ENCODE measurements at regions not wholly inside any gene's neighbourhood (a gene's known extent, or its start where the extent isn't known, plus 50 kb on each side); places are given as distances from the start of the nearest gene placed in this dataset.
A peak's percentile ranks its signal among the peaks of the same experiment; 100 is the strongest.

- no peaks in the 10 kb centered on the region for H3K36me3 ChIP-seq (ENCODE audit: low read depth)
- H3K4me3 ChIP-seq (ENCODE audit: severe bottlenecking) = no peak overlapping the region
- peaks cover 40% of the 10 kb centered on the region for H3K4me1 ChIP-seq (ENCODE audit: insufficient read depth, poor library complexity, severe bottlenecking)
- no peak overlapping the region for H3K27ac ChIP-seq (ENCODE audit: poor library complexity, severe bottlenecking)
- ATAC-seq (ENCODE audit: low read depth) (no peak), DNase-seq (ENCODE audit: low spot score) (no peak)
- no peak for TF ChIP-seq CTCF (IDR thresholded peaks at IDR 0.05; ENCODE audit: poor library complexity, severe bottlenecking)
- H3K9me3 ChIP-seq (ENCODE audit: severe bottlenecking) = no peaks in the 10 kb centered on the region
- no peaks in the 10 kb centered on the region for H3K27me3 ChIP-seq (ENCODE audit: insufficient read depth, poor library complexity, severe bottlenecking)
Measured at GRCh38 chr4:128384091-128384520, 96.5 kb upstream of the PGRMC2 start.

DNA sequence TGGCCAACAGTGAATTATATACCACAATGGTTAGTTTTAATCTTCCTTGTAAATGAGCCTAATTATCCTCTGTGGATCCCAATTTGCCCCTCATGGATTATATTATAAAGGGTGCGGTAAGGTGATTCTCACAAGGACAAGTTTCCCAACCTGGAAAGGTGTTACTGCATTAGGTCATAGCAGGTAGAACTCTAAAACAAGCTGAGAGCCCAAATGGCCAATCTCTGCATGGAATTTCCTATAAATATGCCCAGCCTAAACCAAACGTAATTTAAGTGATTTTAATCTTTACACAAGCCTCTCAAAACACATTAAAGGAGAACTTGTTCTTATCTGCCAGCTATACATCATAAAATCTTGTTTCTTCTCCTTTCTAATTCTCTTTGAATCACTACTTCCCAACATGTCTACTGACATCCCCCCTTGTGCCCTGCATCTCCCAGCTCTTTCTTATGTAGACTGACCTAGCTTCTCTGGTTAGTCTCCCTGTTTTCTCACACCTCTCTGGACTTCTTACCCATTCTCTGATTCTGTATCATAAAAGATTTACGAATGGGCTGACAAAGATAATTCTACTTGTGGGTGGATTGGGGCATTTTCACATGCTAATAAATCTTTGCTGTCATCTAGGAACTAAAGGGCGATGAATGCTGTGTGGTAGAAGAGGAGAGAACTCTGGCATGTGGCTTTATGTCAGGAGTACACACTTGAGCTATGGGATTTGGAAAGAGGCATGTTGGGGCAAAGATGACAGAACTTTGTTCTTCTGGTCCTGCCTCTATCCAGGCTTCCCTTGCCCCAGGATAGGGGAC, 94.3 kb upstream of the PGRMC2 start:
- ATAC-seq (ENCODE audit: low read depth) (no peak), DNase-seq (ENCODE audit: low spot score) (no peak)
- Histone ChIP-seq H3K27me3 (ENCODE audit: insufficient read depth, poor library complexity, severe bottlenecking) (no peaks in the 10 kb centered on the region), H3K9me3 (ENCODE audit: severe bottlenecking) (no peaks in the 10 kb centered on the region), H3K4me3 (ENCODE audit: severe bottlenecking) (no peak overlapping the region), H3K27ac (ENCODE audit: poor library complexity, severe bottlenecking) (no peak overlapping the region), H3K36me3 (ENCODE audit: low read depth) (no peaks in the 10 kb centered on the region), H3K4me1 (ENCODE audit: insufficient read depth, poor library complexity, severe bottlenecking) (peaks cover 24% of the 10 kb centered on the region)
- TF ChIP-seq CTCF (IDR thresholded peaks at IDR 0.05; ENCODE audit: poor library complexity, severe bottlenecking) = no peak

- Histone ChIP-seq H3K4me3 (ENCODE audit: severe bottlenecking) (no peak overlapping the region), H3K27me3 (ENCODE audit: insufficient read depth, poor library complexity, severe bottlenecking) (no peaks in the 10 kb centered on the region), H3K4me1 (ENCODE audit: insufficient read depth, poor library complexity, severe bottlenecking) (peaks cover 7% of the 10 kb centered on the region), H3K9me3 (ENCODE audit: severe bottlenecking) (no peaks in the 10 kb centered on the region), H3K27ac (ENCODE audit: poor library complexity, severe bottlenecking) (no peak overlapping the region), H3K36me3 (ENCODE audit: low read depth) (no peaks in the 10 kb centered on the region)
- DNase-seq (ENCODE audit: low spot score) = no peak
- TF ChIP-seq CTCF (IDR thresholded peaks at IDR 0.05; ENCODE audit: poor library complexity, severe bottlenecking) = no peak
- peak; percentile 61; the same call in 2 of the 3 replicates for ATAC-seq (ENCODE audit: low read depth)
Measured at GRCh38 chr4:128380306-128380705, 92.7 kb upstream of the PGRMC2 start.

DNA sequence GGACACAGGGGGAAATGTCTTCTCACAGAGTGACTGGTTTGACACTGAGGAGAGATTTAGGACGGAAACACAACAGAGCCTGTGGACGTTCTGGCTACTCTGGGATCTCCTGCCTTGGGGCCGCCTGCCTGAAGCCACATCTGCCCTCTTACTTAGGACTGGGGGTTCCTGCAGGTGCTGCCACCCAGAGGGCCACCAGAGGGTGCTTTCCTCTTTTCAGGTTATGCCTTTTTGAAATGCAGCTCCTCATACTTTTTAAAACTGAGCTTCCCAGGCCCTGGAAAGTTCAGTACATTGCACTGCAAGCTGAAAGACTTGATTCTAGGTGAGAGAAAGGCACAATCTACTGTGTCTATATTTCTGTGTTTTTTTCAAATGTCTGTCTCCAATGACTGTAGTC, 92.2 kb upstream of the PGRMC2 start:
- Histone ChIP-seq H3K4me1 (ENCODE audit: insufficient read depth, poor library complexity, severe bottlenecking) (peaks cover 4% of the 10 kb centered on the region), H3K27me3 (ENCODE audit: insufficient read depth, poor library complexity, severe bottlenecking) (no peaks in the 10 kb centered on the region), H3K9me3 (ENCODE audit: severe bottlenecking) (no peaks in the 10 kb centered on the region), H3K4me3 (ENCODE audit: severe bottlenecking) (no peak overlapping the region), H3K36me3 (ENCODE audit: low read depth) (no peaks in the 10 kb centered on the region), H3K27ac (ENCODE audit: poor library complexity, severe bottlenecking) (no peak overlapping the region)
- DNase-seq (ENCODE audit: low spot score) = no peak
- peak; percentile 40 for TF ChIP-seq CTCF (IDR thresholded peaks at IDR 0.05; ENCODE audit: poor library complexity, severe bottlenecking)
- peak; percentile 49; the same call in 1 of the 3 replicates for ATAC-seq (ENCODE audit: low read depth)

DNA sequence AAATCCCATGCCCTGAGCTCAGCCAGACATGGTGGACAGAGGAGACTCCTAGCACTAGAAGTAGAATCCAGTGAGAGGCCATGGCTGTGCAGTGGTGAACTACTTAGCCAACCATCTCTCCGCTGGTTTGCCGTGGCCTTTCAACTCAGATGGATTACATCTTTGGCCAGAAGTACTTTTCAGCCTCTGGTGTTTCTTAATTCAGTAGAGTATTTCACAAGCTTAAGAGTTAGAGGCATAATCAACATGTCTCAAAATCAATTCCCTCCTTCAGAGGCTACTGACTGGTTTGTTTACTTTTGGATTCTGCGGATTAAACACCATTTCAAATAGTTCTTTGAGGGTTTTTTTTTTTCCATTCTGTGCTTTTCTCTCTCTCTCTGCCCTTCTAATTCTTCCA, 91.1 kb upstream of the PGRMC2 start:
- Histone ChIP-seq H3K27me3 (ENCODE audit: insufficient read depth, poor library complexity, severe bottlenecking) (no peaks in the 10 kb centered on the region), H3K4me3 (ENCODE audit: severe bottlenecking) (no peak overlapping the region)
- no peak for ATAC-seq (ENCODE audit: low read depth)

More for the DNA sequence above, 91.1 kb upstream of the PGRMC2 start:
- Histone ChIP-seq H3K9me3 (ENCODE audit: severe bottlenecking) (no peaks in the 10 kb centered on the region), H3K36me3 (ENCODE audit: low read depth) (no peaks in the 10 kb centered on the region), H3K4me1 (ENCODE audit: insufficient read depth, poor library complexity, severe bottlenecking) (peaks cover 4% of the 10 kb centered on the region), H3K27ac (ENCODE audit: poor library complexity, severe bottlenecking) (no peak overlapping the region)
- TF ChIP-seq CTCF (IDR thresholded peaks at IDR 0.05; ENCODE audit: poor library complexity, severe bottlenecking) = no peak
- no peak for DNase-seq (ENCODE audit: low spot score)
